Muscle of leg (tissue), 3 donors: ENCODE measurements at regions not wholly inside any gene's neighbourhood (a gene's known extent, or its start where the extent isn't known, plus 50 kb on each side); places are given as distances from the start of the nearest gene placed in this dataset.
"Not testable (repeated sequence)": the region's sequence is repeated elsewhere in the genome, so short reads cannot be mapped to it uniquely, and the experiment has no call there.

ENCODE experiments used
- DNase-seq: peaks from one replicate; pipeline ENCODE4 v3.0.0; 2013
- H3K27ac ChIP-seq: one replicate; pipeline ENCODE4 v1.5.1; 2013; ENCODE audit warnings: mild to moderate bottlenecking, low read length, control low read depth
- H3K27me3 ChIP-seq: one replicate; pipeline ENCODE4 v1.6.1; 2013; ENCODE audit warnings: low read length; ENCODE audit not compliant: control insufficient read depth, insufficient read depth
- H3K36me3 ChIP-seq: one replicate; pipeline ENCODE4 v1.6.1; 2013; ENCODE audit warnings: low read length; ENCODE audit not compliant: control insufficient read depth, insufficient read depth
- H3K4me1 ChIP-seq: one replicate; pipeline ENCODE4 v1.6.1; 2013; ENCODE audit warnings: low read length; ENCODE audit not compliant: control insufficient read depth, insufficient read depth
- H3K4me3 ChIP-seq: one replicate; pipeline ENCODE4 v1.5.1; 2013; ENCODE audit warnings: low read length, control low read depth
- H3K9me3 ChIP-seq: replicated peaks from 2 replicates; pipeline ENCODE4 v1.6.1; 2013; ENCODE audit warnings: low read depth, low read length; ENCODE audit not compliant: control insufficient read depth
- WGBS: methylation state at CpG from one replicate; pipeline ENCODE4 v1.1.5; 2013; ENCODE audit warnings: missing lambda C conversion rate; ENCODE audit not compliant: insufficient coverage; 5-methylcytosine and 5-hydroxymethylcytosine counted together

DNA sequence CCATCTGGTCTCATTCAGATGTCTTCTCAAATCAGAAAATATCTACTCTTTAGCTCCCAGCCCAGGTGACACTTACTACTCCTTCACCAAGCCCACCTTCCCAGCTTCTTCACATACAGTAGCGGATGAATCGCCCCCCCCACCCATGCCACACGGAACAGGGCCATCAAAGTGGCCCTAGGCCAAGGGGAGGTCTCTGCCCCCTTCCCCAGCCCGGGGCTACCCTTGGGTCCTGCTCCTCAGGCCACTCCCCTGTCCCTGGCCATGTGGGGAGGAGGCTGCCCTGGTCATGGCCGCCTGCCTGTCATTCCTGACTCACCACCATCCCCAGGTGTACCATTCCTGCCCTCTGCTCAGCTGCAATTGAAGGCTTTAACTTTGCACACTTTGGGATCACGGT lies 142.8 kb downstream of the NECTIN1 start:
- H3K4me1 ChIP-seq = peaks cover 24% of the 10 kb centered on the region
- DNase-seq = no peak
- H3K36me3 ChIP-seq = no peaks in the 10 kb centered on the region
- 73% methylated on average over 3 of the region's 6 CpGs for WGBS
- no peak overlapping the region for H3K27ac ChIP-seq
- H3K9me3 ChIP-seq = no peaks in the 10 kb centered on the region
- no peak overlapping the region for H3K4me3 ChIP-seq
- peaks cover 34% of the 10 kb centered on the region for H3K27me3 ChIP-seq

DNA sequence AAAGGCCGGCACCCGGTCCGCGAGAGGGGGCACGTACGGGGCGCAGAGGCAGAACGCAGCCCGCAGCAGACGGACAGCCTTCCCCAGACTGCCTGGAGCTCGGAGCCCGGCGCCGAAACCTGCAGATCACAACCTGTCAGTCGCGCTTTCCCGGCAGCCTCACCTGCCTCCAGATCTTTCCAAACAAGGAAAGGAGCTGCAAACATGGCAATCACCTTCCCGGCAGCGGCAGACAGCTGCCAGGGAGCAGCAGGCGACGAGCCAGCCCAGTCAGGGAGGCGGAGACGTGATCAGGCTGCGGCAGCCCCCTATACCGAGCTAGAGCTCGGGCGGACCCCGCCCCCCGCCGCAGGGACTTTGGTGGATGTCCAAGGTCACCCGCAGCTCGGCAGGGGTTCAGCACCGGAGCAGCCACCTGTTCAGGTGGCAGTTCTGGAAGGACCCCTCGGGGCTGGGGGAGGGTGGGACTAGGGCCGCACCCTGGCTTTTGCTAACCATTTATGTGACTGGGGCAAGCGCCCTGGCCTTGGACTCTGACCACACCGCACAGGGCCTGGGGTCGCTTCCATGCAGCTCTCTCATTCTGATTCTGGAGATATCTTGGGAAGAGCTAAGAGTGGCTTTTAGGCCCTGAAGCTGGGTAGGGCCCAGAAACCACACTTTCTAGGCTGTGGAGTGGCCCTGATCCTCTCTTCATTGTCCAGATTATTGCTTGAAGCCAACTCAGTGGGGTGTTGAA lies 143.8 kb downstream of the NECTIN1 start:
- Histone ChIP-seq H3K36me3 (no peaks in the 10 kb centered on the region), H3K27ac (no peak overlapping the region), H3K4me1 (peaks cover 24% of the 10 kb centered on the region), H3K4me3 (peak overlapping the region; percentile 43), H3K27me3 (peaks cover 34% of the 10 kb centered on the region), H3K9me3 (no peaks in the 10 kb centered on the region)
- 7% methylated on average over 37 of the region's 38 CpGs for WGBS
- peak; percentile 39 for DNase-seq

DNA sequence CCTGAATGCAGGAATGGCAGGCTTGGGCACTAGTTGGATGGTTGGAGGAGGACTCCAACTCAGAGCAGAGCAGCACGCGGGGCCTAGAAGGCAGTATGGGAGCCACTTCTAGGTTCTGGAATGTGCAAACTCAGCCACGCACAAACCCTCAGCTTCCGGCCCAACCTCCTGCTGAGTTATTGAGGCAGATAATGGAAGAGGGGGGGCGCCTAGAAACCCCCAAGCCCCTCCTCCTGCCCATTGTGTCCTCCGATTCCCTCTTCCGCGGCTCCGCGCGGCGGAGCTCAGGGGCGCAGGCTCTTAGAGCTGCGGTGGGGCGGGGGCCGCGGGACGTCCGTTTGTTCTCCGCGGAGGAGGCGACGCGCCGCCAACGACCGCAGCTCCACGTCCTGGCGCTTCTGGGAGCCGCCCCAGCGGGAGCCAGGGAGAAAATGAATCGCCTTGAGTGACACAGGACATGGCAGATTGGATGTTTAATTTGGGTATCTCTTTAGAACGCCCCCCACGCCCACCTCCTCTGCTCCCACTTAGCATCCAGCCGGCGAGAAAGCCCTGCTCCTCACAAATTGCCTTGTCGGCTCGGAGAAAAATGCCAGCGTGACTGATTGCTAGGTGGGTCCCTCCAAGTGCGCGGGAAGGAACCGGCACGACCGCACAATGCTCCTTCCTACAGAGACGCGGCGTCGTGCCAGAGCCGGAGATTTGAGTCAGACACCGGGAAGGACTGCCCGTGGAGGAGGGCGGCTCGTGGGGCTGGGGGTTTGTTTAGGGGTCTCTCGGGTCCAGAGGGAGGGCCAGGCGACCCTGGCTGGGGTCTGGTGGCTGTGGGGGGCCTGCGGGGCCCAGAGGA lies 144.6 kb downstream of the NECTIN1 start:
- no peak overlapping the region for H3K27ac ChIP-seq
- no peaks in the 10 kb centered on the region for H3K36me3 ChIP-seq
- WGBS = 1% methylated on average over 46 of the region's 56 CpGs
- peak; percentile 73 for DNase-seq
- peaks cover 34% of the 10 kb centered on the region for H3K27me3 ChIP-seq
- no peaks in the 10 kb centered on the region for H3K9me3 ChIP-seq
- H3K4me1 ChIP-seq = peaks cover 21% of the 10 kb centered on the region
- peak overlapping the region; percentile 43 for H3K4me3 ChIP-seq

DNA sequence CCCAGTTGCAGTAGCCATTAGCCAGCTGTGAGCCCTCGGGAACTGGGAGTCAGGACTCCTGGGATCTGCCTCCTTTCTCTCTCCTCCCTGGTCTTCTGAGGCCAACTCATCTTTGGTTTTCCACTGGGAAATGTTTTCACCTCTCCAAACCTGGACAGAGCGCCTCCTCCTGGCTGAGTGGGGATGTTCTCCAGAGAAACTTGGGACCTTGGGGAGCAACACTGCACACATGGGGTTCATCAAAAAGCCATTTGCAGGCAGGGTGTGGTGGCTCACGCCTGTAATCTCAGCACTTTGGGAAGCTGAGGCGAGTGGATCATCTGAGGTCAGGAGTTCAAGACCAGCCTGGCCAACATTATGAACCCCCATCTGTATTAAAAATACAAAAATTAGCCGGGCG lies 145.4 kb downstream of the NECTIN1 start:
- Histone ChIP-seq H3K4me3 (no peak overlapping the region), H3K27ac (no peak overlapping the region), H3K36me3 (no peaks in the 10 kb centered on the region), H3K4me1 (peaks cover 15% of the 10 kb centered on the region), H3K9me3 (no peaks in the 10 kb centered on the region), H3K27me3 (peaks cover 34% of the 10 kb centered on the region)
- DNase-seq = no peak
- WGBS = 81% methylated on average over 3 of the region's 6 CpGs

DNA sequence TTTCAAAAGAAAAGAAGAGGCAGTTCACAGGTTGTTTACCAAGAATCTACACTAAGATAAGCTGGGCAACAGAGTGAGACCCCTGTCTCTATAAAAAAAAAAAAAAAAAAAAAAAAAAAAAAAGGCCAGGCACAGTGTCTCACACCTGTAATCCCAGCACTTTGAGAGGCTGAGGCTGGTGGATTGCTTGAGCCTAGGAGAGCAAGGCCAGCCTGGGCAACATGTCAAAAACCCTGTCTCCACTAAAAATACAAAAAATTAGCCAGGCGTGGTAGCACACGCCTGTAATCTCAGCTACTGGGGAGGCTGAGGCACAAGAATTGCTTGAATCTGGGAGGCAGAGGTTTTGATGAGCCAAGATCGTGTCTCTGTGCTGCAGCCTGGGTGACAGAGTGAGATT lies 147.6 kb downstream of the NECTIN1 start:
- Histone ChIP-seq H3K27me3 (peaks cover 30% of the 10 kb centered on the region), H3K4me1 (peaks cover 15% of the 10 kb centered on the region)
- H3K36me3 ChIP-seq, H3K4me3 ChIP-seq, DNase-seq, H3K27ac ChIP-seq, H3K9me3 ChIP-seq: not testable (repeated sequence)
- 50% methylated on average over 1 of the region's 3 CpGs for WGBS

DNA sequence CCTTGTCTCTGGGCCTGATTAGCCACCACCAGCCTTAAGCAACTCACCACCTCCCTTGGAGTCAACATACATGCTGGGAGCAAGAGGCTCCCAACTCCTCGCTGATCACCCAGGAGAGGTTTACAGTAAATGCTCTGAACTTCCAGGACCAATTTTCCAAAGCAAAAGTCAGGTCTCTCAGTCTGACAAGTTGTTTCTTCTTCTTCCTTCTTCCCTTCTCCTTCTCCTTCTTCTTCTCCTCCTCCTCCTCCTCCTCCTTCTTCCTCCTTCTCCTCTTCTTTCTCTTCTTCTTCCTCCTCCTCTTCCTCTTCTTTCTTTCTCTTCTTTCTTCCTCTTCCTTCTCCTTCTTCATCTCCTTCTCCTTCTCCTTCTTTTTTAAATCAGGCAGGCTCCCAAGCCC lies 148.2 kb downstream of the NECTIN1 start:
- Histone ChIP-seq H3K4me1 (peaks cover 15% of the 10 kb centered on the region), H3K9me3 (no peaks in the 10 kb centered on the region), H3K27ac (no peak overlapping the region), H3K4me3 (no peak overlapping the region), H3K36me3 (no peaks in the 10 kb centered on the region), H3K27me3 (peaks cover 25% of the 10 kb centered on the region)
- WGBS = 100% methylated on average over 1 of the region's 1 CpG
- no peak for DNase-seq

DNA sequence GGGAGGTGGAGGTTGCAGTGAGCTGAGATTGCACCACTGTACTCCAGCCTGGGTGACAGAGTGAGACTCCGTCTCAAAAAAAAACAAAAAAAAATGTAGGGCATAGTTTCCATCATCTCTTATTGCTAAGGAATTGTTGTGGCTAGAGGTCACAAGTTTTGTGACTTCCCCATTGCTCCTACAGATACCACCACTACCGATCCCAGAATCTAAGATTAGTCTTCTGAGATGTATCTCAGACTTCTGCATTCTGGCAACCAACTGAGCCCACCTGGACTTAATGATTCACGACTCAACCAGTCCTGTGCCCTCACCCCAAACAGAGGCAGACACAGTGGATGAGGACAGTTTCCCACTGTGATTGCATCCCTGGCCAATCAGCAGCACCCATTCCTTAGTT lies 148.9 kb downstream of the NECTIN1 start:
- Histone ChIP-seq H3K27ac (no peak overlapping the region), H3K4me1 (peaks cover 11% of the 10 kb centered on the region), H3K4me3 (no peak overlapping the region), H3K27me3 (peaks cover 19% of the 10 kb centered on the region), H3K9me3 (no peaks in the 10 kb centered on the region), H3K36me3 (no peaks in the 10 kb centered on the region)
- 79% methylated on average over 2 of the region's 3 CpGs for WGBS
- no peak for DNase-seq

DNA sequence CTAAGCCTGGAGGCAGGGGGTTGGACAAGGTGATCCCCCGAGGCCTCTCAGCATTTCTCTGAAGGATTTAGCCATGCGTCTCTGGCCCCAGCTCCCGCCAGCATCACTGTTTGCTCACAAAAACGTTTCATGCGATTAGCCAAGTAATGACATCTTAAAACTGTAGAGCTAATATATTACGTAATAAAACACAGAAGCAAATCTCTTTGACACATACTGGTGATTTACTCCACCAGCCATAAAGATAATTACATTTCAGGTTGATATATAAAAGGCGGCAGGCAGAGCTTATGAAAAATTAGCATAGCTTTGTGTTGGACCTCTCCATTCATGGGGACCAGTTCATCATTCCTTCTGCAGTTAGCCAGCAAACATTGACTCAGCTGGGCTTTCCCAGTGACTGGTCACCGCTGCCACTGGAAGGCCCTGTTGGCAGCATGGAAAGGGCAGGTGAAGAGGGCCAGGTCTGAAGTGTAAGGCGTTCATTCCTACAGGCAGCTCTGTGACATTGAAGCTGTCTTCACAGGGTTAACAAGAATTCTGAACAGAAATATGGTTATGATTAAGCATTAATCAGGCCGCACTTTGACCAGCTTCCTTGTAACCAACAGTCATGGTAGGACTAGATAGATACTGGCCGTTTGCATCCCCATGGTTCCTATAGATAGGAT lies 150.3 kb downstream of the NECTIN1 start:
- no peak for DNase-seq
- WGBS = 65% methylated on average over 6 of the region's 11 CpGs

DNA sequence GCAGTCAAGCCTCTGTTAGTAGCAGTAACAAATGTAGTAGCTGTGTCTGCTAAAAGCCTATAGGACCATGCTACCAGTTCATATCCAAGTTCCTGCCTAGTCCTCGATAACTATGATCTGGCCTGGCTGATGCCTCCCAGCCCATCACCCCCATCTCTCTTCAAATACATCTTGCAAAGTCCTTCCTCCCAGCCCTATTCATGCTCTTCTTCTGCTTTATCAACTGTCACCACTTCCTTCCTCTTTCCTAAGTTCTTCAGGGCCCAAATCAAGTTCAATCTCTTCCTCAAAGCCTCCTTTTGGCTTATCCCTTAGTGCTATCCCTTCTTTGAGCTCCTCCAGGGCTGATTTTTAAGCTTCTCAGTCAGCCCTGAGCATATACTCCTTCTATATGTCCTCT lies 150.9 kb upstream of the THY1 start:
- WGBS = 60% methylated on average over 1 of the region's 1 CpG
- H3K27me3 ChIP-seq = no peaks in the 10 kb centered on the region
- no peaks in the 10 kb centered on the region for H3K9me3 ChIP-seq
- no peak overlapping the region for H3K27ac ChIP-seq
- no peak overlapping the region for H3K4me3 ChIP-seq
- no peaks in the 10 kb centered on the region for H3K36me3 ChIP-seq
- peaks cover 2% of the 10 kb centered on the region for H3K4me1 ChIP-seq
- peak; percentile 35 for DNase-seq

More for the DNA sequence above, 150.3 kb downstream of the NECTIN1 start:
- Histone ChIP-seq H3K27me3 (peaks cover 4% of the 10 kb centered on the region), H3K4me3 (no peak overlapping the region), H3K9me3 (no peaks in the 10 kb centered on the region), H3K36me3 (no peaks in the 10 kb centered on the region), H3K27ac (no peak overlapping the region), H3K4me1 (no peaks in the 10 kb centered on the region)
